Kasumi-1 (cell line): ENCODE measurements at regions not wholly inside any gene's neighbourhood (a gene's known extent, or its start where the extent isn't known, plus 50 kb on each side); places are given as distances from the start of the nearest gene placed in this dataset.
A peak's percentile ranks its signal among the peaks of the same experiment; 100 is the strongest.

Source experiments
- DNase-seq, 2 experiments: peaks; one replicate each; lab custom pipeline; 2025; lab: John Stamatoyannopoulos, UW

- DNase-seq = peak in 1 of 2 experiments; percentile 43
Measured at GRCh38 chr7:131108212-131108940, 219.3 kb upstream of the MKLN1 start.

- no peak for DNase-seq
Measured at GRCh38 chr7:131109011-131109758, 218.5 kb upstream of the MKLN1 start.

DNA sequence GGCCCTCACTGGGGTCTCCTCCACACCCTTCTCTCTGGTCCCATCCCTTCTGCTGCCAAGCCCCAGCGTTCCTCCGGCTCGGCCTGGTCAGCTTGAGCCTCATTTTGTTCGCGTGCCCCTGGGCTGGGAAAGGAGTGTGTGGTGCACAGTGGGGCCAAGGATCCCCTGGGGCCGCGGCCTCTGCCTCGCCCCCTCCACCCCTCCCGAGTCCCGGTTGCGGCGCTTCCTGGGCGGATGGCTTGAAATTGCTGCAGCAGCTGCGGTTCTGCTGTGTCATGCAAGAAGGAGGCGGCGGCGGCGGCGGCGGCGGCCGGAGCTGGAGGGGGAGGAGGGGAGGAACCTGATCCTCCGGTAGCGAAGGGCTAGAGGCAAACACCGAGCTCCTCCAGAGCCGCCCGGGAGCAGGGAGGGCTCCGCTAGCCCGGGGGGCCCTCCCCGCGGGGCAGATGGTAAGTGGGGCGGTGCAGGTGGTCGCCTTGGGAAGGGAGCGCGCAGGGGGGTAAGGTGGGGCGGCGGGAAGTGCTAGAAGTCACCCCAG is 217.8 kb upstream of the MKLN1 start:
- DNase-seq = peak; percentile 32 to 47

DNA sequence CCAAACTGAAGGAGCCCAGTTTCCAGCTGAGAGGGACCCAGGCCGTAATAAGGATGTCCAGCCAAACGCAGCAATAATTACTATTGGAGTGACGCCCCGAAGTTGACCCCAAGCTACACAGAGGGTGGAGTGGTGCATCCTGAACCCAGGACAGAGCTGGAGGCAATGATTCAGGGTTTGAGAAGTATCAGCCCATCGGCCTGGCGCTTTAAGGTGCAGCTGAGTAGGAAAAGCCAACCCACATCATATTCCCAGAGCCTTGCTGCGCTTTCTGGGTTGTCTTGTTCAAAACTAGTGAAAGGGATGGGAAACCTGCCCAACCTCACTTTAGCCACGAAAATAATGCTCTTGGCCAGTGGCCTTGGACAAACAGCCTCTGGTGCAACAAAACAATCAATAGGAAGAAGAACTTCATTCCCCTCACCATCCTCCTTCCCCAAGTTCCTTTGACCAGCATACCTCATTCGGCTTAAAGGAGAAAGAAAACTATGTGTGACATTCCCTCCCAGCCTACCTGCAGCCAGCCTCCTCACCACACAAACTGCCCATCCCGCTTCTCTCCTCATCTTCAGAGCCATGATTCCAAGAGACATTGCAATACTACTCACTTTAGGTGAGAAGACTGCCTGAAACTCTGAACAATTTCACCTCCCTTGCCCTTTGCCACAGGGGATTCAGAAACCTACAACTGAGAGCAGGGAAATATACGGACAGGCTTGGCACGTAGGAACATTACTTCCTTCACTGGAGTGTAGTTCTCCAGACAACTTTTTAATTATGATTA is 217.2 kb upstream of the MKLN1 start:
- no peak for DNase-seq

GRCh38 chr7:131111081-131111576 is 216.5 kb upstream of the MKLN1 start:
- peak; percentile 49 to 52 for DNase-seq

DNA sequence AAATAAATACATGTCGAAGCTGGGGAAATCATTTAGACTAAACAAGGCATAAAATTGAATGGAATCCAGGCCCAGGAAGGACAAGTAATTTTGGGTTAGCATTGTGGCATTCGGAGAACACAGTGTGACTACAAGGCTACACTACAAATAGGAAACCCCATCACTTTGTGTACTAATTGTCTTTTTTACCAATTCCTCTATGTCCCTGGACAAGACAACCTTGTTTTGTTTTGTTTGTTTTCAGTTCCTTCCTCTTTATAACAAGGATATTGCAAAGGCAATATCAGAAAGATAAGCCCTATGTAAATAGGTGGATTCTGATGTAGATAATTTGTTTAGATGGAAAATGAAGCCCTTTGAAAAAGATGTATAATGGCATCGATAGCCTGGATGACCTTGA is 215.9 kb upstream of the MKLN1 start:
- DNase-seq = no peak

DNA sequence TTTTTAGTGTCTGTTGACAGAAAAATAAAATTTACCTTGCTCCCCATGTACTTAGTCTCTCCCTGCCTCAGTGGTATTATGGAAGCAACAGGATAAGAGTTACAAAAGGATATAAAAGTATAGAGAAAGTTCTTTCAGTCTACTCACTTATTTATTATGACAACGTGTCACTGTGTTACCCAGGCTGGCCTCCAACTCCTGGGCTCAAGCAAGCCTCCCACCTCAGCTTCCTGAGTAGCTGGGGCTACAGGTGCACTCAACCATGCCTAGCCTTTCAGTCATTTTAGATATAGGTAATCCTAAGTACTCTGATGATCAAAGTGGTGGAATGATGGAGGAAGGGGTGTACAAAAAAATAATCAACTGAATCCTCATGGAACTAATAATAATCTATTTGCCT is 215.2 kb upstream of the MKLN1 start:
- DNase-seq = no peak

DNA sequence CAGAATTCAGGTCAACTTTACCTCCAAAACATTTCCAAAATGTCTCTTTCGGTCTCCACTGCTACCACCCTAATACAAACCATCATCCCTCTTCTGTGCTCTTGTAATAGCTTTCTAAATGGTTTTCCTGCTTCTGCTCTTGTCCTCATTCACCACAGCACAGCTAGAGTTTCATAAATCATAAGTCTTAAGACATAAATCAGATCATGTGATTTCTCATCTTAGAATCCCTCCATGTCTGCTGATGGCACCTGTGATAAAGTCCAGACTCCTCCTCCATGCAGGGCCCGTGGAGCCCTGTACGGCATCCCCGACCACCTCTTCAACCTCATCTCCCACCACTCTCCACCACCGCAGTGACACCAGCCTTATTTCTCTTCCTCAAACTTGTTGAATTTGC is 212.3 kb upstream of the MKLN1 start:
- no peak for DNase-seq

DNA sequence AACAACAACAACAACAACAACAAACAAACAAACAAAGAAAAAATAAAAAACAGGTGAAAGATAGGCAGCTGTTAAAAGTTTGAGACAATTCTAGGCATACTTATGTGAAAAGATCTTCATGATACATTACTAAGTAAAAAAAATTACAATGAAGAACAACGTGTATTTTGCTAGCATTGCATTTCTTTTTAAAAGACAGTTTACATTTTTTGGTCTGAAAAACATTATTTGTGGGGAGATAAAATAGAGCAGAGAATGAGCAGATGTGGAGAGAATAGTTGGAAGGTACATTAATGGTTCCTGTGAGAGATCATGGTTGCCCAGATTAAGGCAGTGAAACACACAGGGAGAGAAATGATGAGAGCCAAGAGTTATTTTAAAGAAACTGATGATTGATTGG is 210.2 kb upstream of the MKLN1 start:
- no peak for DNase-seq

DNA sequence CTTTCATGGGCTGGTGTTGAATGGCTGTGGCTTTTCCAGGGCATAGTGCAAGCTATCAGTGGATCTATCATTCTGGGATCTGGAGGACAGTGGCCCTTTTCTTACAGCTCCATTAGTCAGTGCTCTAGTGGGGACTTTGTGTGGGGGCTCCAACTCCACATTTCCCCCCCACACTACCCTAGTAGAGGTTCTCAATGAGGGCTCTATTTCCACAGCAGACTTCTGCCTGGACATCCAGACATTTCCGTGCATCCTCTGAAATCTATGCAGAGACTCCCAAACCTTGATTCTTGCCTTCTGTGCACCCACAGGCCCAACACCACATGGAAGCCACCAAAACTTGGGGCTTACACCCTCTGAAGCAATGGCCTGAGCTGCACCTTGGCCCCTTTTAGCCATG is 208.3 kb upstream of the MKLN1 start:
- no peak for DNase-seq

GRCh38 chr7:131122394-131122793 is 205.3 kb upstream of the MKLN1 start:
- no peak for DNase-seq

GRCh38 chr7:131124001-131124629 is 203.6 kb upstream of the MKLN1 start:
- DNase-seq = no peak

- DNase-seq = no peak
Measured at GRCh38 chr7:131124867-131125266, 202.8 kb upstream of the MKLN1 start.

GRCh38 chr7:131130324-131130723 is 197.4 kb upstream of the MKLN1 start:
- no peak for DNase-seq

GRCh38 chr7:131131012-131131745 is 196.5 kb upstream of the MKLN1 start:
- DNase-seq = no peak

DNA sequence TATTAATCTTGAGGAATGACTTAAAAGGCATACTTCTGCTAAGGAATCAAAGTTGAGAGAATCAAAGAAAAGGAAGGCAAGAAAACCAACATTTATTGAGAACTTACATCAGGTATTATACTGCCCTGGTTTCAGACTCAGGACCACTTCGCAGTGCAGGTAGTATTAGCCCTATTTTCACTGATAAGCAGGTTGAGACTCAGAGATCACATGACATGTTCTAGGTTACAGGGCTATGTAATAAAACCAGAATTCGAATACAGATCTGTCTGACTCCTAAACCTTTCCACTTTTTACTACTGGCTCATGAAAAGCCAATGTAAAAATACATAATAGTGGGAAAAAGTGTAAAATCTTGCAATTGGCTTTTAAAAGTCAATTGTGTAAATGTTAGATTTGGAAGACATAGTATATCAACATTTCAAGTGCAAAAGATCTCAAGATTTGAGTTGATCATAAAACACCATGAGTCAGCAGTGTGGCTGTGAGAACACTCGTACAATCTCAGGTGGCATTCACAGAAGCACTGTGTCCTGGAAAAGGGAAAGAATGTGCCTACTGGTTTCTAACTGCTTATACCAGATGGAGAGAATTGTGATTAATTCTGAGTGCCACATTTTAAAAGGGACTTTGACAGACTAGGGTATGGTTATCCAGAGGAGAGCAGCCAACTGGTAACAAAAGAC is 195.8 kb upstream of the MKLN1 start:
- DNase-seq = no peak

DNA sequence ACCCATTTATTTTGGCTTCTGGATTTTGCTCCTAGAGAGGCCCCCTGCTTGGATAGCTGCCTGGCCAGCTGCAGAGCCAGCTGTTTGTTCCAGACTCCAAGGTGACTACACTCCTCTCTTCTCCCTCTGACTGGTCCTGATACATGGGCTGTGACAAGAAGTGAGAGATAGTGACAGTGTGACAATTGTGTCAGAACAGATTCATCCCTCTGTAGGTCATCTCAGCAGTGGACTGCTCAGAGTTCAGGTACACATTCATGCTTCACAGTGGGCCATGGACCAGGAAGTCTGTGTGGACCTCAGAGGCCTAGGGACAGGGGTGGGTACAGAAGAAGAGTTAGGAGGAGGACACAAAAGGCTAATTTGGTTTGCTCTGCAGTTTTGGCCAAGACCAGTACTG is 188.2 kb upstream of the MKLN1 start:
- no peak for DNase-seq

GRCh38 chr7:131141443-131141967 is 186.2 kb upstream of the MKLN1 start:
- DNase-seq = no peak

GRCh38 chr7:131143869-131144268 is 183.8 kb upstream of the MKLN1 start:
- no peak for DNase-seq

DNA sequence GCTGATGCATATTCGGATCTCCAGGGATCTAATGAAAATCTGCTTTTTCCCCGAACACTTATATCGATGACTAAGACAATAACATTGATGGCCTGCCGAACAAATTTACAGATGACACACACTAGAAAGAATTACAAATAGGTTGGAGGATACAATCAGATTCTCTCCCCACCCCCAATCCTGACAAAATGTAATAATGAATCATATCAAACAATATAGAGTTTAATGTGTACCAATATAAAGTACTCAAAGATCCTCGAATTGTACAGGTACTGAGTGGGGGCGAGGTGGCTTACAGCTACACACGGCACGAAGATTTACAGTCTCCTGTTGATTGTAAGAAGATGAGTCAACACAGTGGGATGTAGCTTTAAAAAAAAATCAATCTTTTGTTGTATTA is 182.7 kb upstream of the MKLN1 start:
- no peak for DNase-seq
